HFF-Myc (cell line): ENCODE measurements at regions not wholly inside any gene's neighbourhood (a gene's known extent, or its start where the extent isn't known, plus 50 kb on each side); places are given as distances from the start of the nearest gene placed in this dataset.

Experiments used
- DNase-seq: peaks from one replicate; pipeline ENCODE4 v3.0.0-alpha.2; 2011; ENCODE audit warnings: low read depth; ENCODE audit errors: extremely low read depth
- H3K4me3 ChIP-seq: replicated peaks from 2 replicates; pipeline ENCODE4 v1.5.1; 2011; ENCODE audit warnings: low read depth, mild to moderate bottlenecking, control low read depth, low read length
- CTCF ChIP-seq: IDR thresholded peaks from 2 replicates; pipeline ENCODE4 v1.5.1; 2012; ENCODE audit warnings: mild to moderate bottlenecking, low read depth, low read length, control low read depth; ENCODE audit errors: missing control alignments

GRCh38 chrX:113726898-113727297, 857.0 kb upstream of the HTR2C start:
- no peak overlapping the region for H3K4me3 ChIP-seq
- no peak for TF ChIP-seq CTCF
- no peak for DNase-seq

- H3K4me3 ChIP-seq, result no peak overlapping the region
- no peak for DNase-seq
- no peak for TF ChIP-seq CTCF
Measured at GRCh38 chrX:113726466-113726865, 857.4 kb upstream of the HTR2C start.

GRCh38 chrX:113726009-113726408, 857.9 kb upstream of the HTR2C start:
- H3K4me3 ChIP-seq, result no peak overlapping the region
- no peak for DNase-seq
- no peak for TF ChIP-seq CTCF

GRCh38 chrX:113699939-113700338, 859.3 kb upstream of the AMOT start:
- no peak for DNase-seq
- no peak overlapping the region for H3K4me3 ChIP-seq
- TF ChIP-seq CTCF, result no peak

GRCh38 chrX:113675278-113675677, 834.6 kb upstream of the AMOT start:
- TF ChIP-seq CTCF, result no peak

GRCh38 chrX:113651306-113651705, 810.7 kb upstream of the AMOT start:
- DNase-seq, result no peak

More at GRCh38 chrX:113675278-113675677, 834.6 kb upstream of the AMOT start:
- no peak for DNase-seq
- H3K4me3 ChIP-seq, result no peak overlapping the region

More at GRCh38 chrX:113651306-113651705, 810.7 kb upstream of the AMOT start:
- no peak overlapping the region for H3K4me3 ChIP-seq
- no peak for TF ChIP-seq CTCF
